ENCODE measurements at regions not wholly inside any gene's neighbourhood (a gene's known extent, or its start where the extent isn't known, plus 50 kb on each side); places are given as distances from the start of the nearest gene placed in this dataset.

- TF ChIP-seq, protein P1, sequence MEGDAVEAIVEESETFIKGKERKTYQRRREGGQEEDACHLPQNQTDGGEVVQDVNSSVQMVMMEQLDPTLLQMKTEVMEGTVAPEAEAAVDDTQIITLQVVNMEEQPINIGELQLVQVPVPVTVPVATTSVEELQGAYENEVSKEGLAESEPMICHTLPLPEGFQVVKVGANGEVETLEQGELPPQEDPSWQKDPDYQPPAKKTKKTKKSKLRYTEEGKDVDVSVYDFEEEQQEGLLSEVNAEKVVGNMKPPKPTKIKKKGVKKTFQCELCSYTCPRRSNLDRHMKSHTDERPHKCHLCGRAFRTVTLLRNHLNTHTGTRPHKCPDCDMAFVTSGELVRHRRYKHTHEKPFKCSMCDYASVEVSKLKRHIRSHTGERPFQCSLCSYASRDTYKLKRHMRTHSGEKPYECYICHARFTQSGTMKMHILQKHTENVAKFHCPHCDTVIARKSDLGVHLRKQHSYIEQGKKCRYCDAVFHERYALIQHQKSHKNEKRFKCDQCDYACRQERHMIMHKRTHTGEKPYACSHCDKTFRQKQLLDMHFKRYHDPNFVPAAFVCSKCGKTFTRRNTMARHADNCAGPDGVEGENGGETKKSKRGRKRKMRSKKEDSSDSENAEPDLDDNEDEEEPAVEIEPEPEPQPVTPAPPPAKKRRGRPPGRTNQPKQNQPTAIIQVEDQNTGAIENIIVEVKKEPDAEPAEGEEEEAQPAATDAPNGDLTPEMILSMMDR (IDR thresholded peaks at IDR 0.05; ENCODE audit: low read depth, low read length, missing input control), result no peak
- TF ChIP-seq REST (IDR thresholded peaks at IDR 0.05) (no peak), MAX (IDR thresholded peaks at IDR 0.05) (no peak)
These were observed 563.3 kb upstream of the SORCS1 start for GRCh38 chr10:107727767-107728317.

Data from liver (tissue), 2 donors.